Caco-2 (cell line): ENCODE measurements at regions not wholly inside any gene's neighbourhood (a gene's known extent, or its start where the extent isn't known, plus 50 kb on each side); places are given as distances from the start of the nearest gene placed in this dataset.

ENCODE experiments used
- BruUV-seq: library from RNA; stranded (reverse); fragments of 400-500 nt; replicated peaks from 2 replicates; lab custom pipeline; 2021; lab: Mats Ljungman, UMichigan
- CTCF ChIA-PET: fragments of 300-600 bp; sonication (Branson Sonifier 250); formaldehyde crosslinking; loops from one replicate; lab custom pipeline; 2022; ENCODE audit warnings: antibody characterized with exemption; lab: Charles Lee
- POLR2A ChIA-PET: fragments of 300-600 bp; sonication (Branson Sonifier 250); formaldehyde crosslinking; loops from one replicate; lab custom pipeline; 2022; ENCODE audit warnings: antibody characterized with exemption; lab: Charles Lee
- DNase-seq, 2 experiments: peaks; one replicate each; pipeline versions ENCODE4 v3.0.0 to v3.0.0-alpha.2; 2020 to 2022
- H3K27me3 ChIP-seq: replicated peaks from 2 replicates; pipeline ENCODE4 v1.6.0; 2011; ENCODE audit warnings: low read length; ENCODE audit not compliant: control insufficient read depth, insufficient read depth
- H3K36me3 ChIP-seq: 2 replicates; pipeline ENCODE4 v1.5.1; 2011; ENCODE audit warnings: low read length; ENCODE audit not compliant: control insufficient read depth, insufficient read depth
- H3K4me1 ChIP-seq: fragments of 250-450 bp; sonication (Bioruptor Pico); 2 replicates; pipeline ENCODE4 v1.5.1; 2020; ENCODE audit warnings: mild to moderate bottlenecking
- H3K4me3 ChIP-seq: 2 replicates; pipeline ENCODE4 v1.5.1; 2011; ENCODE audit warnings: low read depth, mild to moderate bottlenecking, control low read depth, low read length
- H3K9me3 ChIP-seq: fragments of 250-450 bp; sonication (Bioruptor Pico); 2 replicates; pipeline ENCODE4 v1.5.1; 2020; ENCODE audit warnings: mild to moderate bottlenecking, moderate library complexity
- H3K27ac Mint-ChIP-seq: one replicate; pipeline ENCODE4 v1.8.0; 2022; ENCODE audit warnings: mixed read lengths; ENCODE audit not compliant: unreplicated experiment
- H3K27me3 Mint-ChIP-seq: one replicate; pipeline ENCODE4 v1.8.0; 2022; ENCODE audit warnings: mixed read lengths; ENCODE audit not compliant: insufficient read depth, unreplicated experiment
- H3K36me3 Mint-ChIP-seq: one replicate; pipeline ENCODE4 v1.8.0; 2022; ENCODE audit warnings: mild to moderate bottlenecking, mixed read lengths; ENCODE audit not compliant: insufficient read depth, unreplicated experiment
- H3K4me1 Mint-ChIP-seq: one replicate; pipeline ENCODE4 v1.8.0; 2022; ENCODE audit warnings: low read depth, mixed read lengths; ENCODE audit not compliant: unreplicated experiment
- H3K4me3 Mint-ChIP-seq: one replicate; pipeline ENCODE4 v1.8.0; 2022; ENCODE audit warnings: mild to moderate bottlenecking, moderate library complexity, mixed read lengths; ENCODE audit not compliant: unreplicated experiment
- H3K9me3 Mint-ChIP-seq: one replicate; pipeline ENCODE4 v1.8.0; 2022; ENCODE audit warnings: mixed read lengths; ENCODE audit not compliant: unreplicated experiment
- CTCF ChIP-seq, 2 experiments: fragments of 200-600 bp in 1 of 2; IDR thresholded peaks; 1 replicate in 1 of 2; 2 replicates in 1 of 2; pipeline versions ENCODE4 v1.5.1 to v1.8.0; 2011 to 2022; ENCODE audit warnings: antibody characterized with exemption in 1 of 2, control low read depth in 1 of 2, inconsistent platforms in 1 of 2, low read depth in 1 of 2, low read length in 1 of 2, mild to moderate bottlenecking in 1 of 2, moderate library complexity in 1 of 2; ENCODE audit not compliant: insufficient read depth in 1 of 2, severe bottlenecking in 1 of 2, unreplicated experiment in 1 of 2
- intact Hi-C: fragments of 100-400 bp; cut with micrococcal nuclease; formaldehyde crosslinking; loops from one replicate; pipeline ENCODE4 v1.10.0; 2022; ENCODE audit not compliant: unreplicated experiment

- ChIA-PET POLR2A (no interaction called here), CTCF (no interaction called here)
- H3K4me3 Mint-ChIP-seq, result no peak overlapping the region
- intact Hi-C loops, result no loop called here
- no TSS peak for BruUV-seq
- Histone ChIP-seq H3K36me3 (no peaks in the 10 kb centered on the region), H3K4me1 (no peaks in the 10 kb centered on the region), H3K9me3 (no peaks in the 10 kb centered on the region), H3K27me3 (no peaks in the 10 kb centered on the region), H3K4me3 (no peak overlapping the region)
- no peaks in the 10 kb centered on the region for H3K27me3 Mint-ChIP-seq
- peaks cover 14% of the 10 kb centered on the region for H3K9me3 Mint-ChIP-seq
- H3K36me3 Mint-ChIP-seq, result no peaks in the 10 kb centered on the region
- DNase-seq, result no peak
- no peak overlapping the region for H3K27ac Mint-ChIP-seq
- TF ChIP-seq CTCF (IDR thresholded peaks at IDR 0.05; ENCODE audit: insufficient read depth in 1 of 2, low read depth in 1 of 2, low read length in 1 of 2, severe bottlenecking in 1 of 2, unreplicated experiment in 1 of 2), result no peak
- peaks cover 7% of the 10 kb centered on the region for H3K4me1 Mint-ChIP-seq
Measured at GRCh38 chr12:114850661-114851275, 166.8 kb upstream of the TBX3 start.

DNA sequence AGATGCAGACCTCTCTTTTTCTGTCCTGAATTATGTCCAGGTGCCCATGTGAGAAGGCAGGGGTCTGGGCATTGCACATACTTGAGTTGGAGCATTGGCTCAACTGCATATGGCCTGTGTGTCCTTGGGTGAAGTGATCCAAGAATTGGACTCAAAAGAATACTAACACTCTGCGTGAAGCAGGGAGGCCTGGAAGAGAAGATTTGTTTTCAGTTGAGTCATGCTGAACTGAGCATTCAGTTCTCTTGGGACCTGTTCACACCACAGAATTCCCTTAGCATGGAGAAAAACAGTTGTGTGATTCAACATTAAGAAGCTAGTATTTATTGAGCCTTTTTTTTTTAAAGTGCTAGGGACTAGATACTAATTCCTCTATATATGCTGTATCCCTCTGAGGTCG, 164.7 kb upstream of the TBX3 start:
- intact Hi-C loops, result no loop called here
- Histone ChIP-seq H3K27me3 (no peaks in the 10 kb centered on the region), H3K9me3 (no peaks in the 10 kb centered on the region), H3K4me1 (no peaks in the 10 kb centered on the region), H3K4me3 (no peak overlapping the region), H3K36me3 (no peaks in the 10 kb centered on the region)
- DNase-seq, result no peak
- Mint-ChIP-seq H3K27me3 (no peaks in the 10 kb centered on the region), H3K4me3 (no peak overlapping the region), H3K27ac (no peak overlapping the region), H3K36me3 (no peaks in the 10 kb centered on the region), H3K9me3 (no peaks in the 10 kb centered on the region), H3K4me1 (peaks cover 7% of the 10 kb centered on the region)
- TF ChIP-seq CTCF (IDR thresholded peaks at IDR 0.05; ENCODE audit: insufficient read depth in 1 of 2, low read depth in 1 of 2, low read length in 1 of 2, severe bottlenecking in 1 of 2, unreplicated experiment in 1 of 2), result no peak
- POLR2A ChIA-PET, result no interaction called here
- CTCF ChIA-PET, result no interaction called here
- BruUV-seq, result no TSS peak

DNA sequence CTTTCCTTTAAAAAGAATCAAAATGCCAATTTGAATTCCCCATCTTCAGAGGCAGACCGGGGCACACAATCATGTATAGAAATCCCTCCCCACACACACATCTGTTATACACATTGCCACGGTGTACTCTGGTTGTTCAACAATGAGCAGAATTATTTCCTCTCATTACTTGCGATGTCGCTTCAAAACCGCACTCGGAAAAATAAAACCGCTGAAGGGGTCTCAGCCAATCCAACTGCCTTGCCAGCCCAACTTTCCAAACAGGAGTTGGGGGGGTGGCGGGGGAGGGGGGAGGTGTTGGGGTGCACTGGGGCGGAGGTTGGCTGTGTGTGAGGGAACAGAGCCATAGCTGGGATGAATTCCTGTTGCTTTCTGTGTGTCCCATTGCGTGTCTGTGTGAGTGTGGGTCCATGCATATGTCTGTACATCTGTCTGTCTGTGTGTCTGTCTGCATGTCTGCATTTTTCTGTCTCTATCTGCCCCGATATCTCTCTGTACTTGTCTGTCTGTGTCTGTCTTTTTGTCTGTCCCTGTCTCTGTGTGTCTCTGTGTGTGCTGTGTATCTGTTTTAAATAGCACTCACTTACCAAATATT, 163.6 kb upstream of the TBX3 start:
- H3K4me3 Mint-ChIP-seq, result no peak overlapping the region
- no peaks in the 10 kb centered on the region for H3K27me3 Mint-ChIP-seq
- Histone ChIP-seq H3K36me3 (no peaks in the 10 kb centered on the region), H3K27me3 (no peaks in the 10 kb centered on the region), H3K9me3 (no peaks in the 10 kb centered on the region), H3K4me1 (no peaks in the 10 kb centered on the region), H3K4me3 (no peak overlapping the region)
- no TSS peak for BruUV-seq
- intact Hi-C loops, result no loop called here
- no peaks in the 10 kb centered on the region for H3K36me3 Mint-ChIP-seq
- ChIA-PET POLR2A (no interaction called here), CTCF (no interaction called here)
- no peaks in the 10 kb centered on the region for H3K9me3 Mint-ChIP-seq
- TF ChIP-seq CTCF (IDR thresholded peaks at IDR 0.05; ENCODE audit: insufficient read depth in 1 of 2, low read depth in 1 of 2, low read length in 1 of 2, severe bottlenecking in 1 of 2, unreplicated experiment in 1 of 2), result no peak
- no peak for DNase-seq
- H3K27ac Mint-ChIP-seq, result no peak overlapping the region
- H3K4me1 Mint-ChIP-seq, result peaks cover 7% of the 10 kb centered on the region
